NCI-H2227 (cell line): ENCODE measurements at regions not wholly inside any gene's neighbourhood (a gene's known extent, or its start where the extent isn't known, plus 50 kb on each side); places are given as distances from the start of the nearest gene placed in this dataset.
"Not testable (repeated sequence)": the region's sequence is repeated elsewhere in the genome, so short reads cannot be mapped to it uniquely, and the experiment has no call there.

Experiments
- DNase-seq: peaks from one replicate; lab custom pipeline; 2025; ENCODE audit not compliant: unreplicated experiment; lab: John Stamatoyannopoulos, UW

GRCh38 chr5:136631186-136631585, 265.8 kb upstream of the TRPC7 start:
- DNase-seq: no peak

GRCh38 chr5:136629125-136629792, 263.9 kb upstream of the TRPC7 start:
- no peak for DNase-seq

DNA sequence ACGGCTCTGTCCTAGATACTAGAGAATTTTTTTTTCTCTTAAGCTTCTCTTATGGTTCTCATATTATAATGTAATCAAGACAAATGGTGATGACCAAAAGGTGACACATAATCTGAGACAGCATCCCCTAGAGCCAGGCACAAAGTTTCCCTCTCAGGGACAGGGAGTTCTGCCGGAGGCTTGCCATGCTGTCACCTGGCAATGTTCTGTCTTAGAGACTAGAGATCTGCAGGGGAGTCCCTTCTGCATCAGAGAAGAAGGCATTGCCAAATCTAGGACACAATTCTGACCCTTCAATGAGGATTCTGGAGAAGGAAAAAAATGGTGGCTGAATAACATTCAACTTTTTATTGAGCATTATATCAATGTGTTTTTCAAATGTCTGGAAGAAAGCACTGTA, 261.2 kb upstream of the TRPC7 start:
- DNase-seq: no peak

- no peak for DNase-seq
Measured at GRCh38 chr5:136622747-136623146, 257.4 kb upstream of the TRPC7 start.

GRCh38 chr5:136621743-136622142, 256.4 kb upstream of the TRPC7 start:
- DNase-seq: no peak

DNA sequence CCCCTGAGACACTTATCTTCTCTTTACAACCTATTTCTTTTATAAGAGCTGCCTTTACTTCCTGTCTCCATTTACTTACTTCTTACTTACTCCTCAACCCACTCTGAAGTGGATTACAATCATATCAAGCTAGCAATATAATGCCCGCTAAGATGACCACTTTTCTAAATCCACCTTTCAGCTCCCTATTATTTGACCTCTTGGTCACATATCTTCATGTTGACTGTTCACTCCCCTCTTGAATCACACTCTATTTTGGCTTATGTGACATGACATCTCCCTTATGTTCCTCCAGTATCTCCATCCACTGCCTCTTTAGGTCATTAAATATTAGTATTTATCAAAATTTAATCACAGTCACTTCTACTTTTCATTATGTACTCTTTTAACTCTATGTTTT, 255.3 kb upstream of the TRPC7 start:
- no peak for DNase-seq

- peak; percentile 36 for DNase-seq
Measured at GRCh38 chr5:136620016-136620419, 254.7 kb upstream of the TRPC7 start.

DNA sequence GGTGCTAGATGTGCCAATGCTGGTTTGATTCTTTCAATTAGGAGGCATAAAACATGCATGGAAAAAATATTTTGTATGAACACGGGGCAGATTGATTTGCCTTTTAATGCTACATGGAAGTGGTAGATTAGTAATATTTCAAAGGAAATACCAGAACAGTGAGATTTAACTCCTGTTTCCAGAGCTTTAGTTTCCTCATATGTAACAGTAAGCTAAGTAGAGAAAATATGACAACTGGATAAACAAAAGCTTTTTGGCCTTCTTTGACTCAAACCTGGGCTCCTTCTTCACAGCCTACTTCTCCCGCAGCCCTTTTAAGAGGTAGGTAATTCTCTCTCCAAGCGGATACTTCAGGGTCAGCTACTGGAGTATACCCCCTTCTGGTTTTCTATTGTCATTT, 254.2 kb upstream of the TRPC7 start:
- peak; percentile 36 for DNase-seq

DNA sequence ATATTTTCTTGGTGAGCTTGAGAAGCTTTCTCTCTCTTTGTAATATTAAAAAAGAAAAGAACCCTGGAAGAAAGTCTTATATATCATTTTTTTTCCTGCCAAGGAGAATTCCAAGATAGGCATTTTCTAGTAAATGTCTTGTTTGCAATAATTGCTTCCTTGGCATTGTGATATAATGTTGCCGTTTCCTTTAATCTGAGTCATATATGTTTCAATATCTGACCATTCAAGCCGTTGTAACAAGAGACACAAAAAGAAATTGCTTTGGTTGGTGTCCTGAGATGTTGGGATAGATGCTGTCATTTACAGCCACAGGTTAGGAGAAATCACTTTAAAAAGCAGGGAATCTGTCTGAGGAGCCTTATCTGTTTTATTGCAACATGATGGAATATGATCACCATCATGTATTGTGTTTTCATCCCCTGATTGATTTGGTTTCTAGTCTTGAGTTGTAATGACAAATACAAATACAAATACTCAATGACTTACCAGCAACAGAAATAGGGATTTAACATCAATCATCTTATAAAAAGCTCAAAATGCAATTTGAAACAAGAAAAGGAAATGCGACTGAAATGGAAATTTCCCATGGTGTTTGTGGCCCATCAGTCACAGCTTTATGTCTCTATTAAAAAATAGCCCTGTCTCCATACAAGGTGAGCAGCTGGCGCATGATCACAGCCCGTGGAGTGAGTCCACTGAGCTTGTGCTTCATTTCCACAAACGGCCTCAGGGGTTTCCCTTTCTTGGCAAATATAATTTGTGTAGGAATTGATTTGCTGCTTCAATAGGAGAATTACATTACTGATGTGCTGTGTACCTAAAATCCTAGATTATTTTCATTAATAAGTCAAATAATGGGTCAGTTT, 250.1 kb upstream of the TRPC7 start:
- peak; percentile 4 for DNase-seq

DNA sequence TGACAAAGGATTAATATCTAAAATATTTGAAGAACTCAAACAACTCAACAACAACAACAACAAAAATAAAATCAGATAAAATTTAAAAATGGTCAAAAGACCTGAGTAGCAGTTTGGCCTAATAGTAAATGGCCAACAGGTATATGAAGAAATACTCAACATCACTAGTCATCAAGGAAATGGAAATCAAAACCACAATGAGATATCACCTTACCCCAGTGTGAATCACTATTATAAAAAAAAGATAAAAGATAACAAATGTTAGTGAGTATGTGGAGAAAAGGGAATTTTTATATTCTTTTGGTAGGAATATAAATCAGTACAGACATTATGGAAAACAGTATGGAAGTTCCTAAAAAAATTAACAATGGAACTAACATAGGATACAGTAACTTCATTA, 247.9 kb upstream of the TRPC7 start:
- DNase-seq: no peak

DNA sequence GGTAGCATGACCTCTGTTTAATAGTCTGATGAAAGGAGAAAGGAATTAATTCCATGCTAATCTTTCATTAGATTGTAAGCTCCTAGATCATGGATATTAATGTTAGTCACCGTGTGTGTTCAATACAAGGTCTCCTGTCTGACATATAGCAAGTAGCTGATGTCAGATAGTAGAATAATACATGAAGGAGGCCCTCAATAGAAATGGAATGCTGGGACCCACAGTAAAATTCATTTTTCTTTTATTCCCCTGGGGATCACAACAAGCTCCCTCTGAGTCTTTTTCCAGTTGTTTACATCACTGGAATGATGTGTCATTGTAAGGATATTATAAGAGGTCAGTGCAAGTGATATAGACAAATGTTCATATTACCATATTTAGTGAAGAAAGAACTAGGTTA, 240.3 kb upstream of the TRPC7 start:
- DNase-seq: no peak

DNA sequence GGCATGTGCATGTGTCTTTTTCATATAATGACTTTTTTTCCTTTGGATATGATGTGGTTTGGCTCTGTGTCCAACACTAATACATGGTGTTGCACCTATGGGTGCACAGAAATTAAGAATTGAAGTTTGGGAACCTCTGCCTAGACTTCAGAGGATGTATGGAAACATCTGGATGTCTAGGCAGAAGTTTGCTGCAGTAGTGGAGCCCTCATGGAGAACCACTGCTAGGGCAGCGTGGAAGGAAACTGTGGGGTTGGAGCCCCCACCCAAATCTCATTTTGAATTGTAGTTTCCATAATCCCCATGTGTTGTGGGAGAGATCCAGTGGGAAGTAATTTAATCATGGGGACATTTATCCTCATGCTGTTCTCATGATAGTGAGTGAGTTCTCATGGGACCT, 235.0 kb upstream of the TRPC7 start:
- DNase-seq: no peak

DNA sequence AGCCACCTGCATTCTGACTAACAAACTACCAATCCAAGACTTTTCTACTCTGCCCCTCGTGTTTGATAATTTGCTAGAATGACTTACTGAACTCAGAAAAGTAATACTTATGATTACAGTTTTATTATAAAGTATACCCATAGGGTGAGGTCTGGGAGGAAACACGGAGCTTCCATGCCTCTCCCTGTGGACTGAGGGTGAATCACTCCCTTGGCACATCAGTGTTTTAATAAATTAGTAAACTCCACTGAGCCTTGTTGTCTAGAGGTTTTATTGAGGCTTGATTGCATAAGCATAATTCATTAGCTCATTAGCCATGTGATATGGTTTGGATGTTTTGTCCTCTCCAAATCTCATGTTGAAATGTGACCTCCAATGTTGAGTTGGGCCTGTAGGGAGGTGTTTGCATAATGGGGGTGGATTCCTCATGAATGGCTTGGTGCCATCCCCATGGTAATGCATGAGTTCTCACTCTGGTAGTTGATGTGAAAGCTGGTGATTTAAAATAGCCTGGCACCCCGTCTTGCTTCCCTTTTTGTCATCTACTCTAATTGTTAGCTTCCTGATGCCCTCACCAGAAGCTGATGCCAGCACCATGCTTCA, 233.6 kb upstream of the TRPC7 start:
- DNase-seq: no peak

- DNase-seq: no peak
Measured at GRCh38 chr5:136594416-136594815, 229.1 kb upstream of the TRPC7 start.

- DNase-seq: no peak
Measured at GRCh38 chr5:136590581-136590980, 225.2 kb upstream of the TRPC7 start.

GRCh38 chr5:136586196-136586595, 220.9 kb upstream of the TRPC7 start:
- no peak for DNase-seq

DNA sequence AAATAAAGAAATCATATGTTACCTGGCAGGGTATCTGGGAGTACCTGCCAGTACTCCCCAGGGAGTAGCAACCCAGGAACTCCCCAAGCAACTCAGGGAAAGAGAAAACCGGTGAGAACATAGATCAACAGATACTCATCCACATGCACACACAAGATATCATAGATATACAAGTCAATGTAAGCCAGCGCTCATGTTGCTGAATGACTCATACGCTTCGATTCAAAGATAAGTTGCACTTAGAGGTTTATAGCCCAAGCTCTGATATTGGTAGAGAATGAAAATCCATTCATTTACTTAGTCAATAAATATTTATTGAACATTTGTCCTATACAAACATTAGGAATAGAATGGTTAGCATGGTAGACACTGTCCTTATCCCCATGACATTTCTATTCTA, 219.1 kb upstream of the TRPC7 start:
- DNase-seq: no peak

DNA sequence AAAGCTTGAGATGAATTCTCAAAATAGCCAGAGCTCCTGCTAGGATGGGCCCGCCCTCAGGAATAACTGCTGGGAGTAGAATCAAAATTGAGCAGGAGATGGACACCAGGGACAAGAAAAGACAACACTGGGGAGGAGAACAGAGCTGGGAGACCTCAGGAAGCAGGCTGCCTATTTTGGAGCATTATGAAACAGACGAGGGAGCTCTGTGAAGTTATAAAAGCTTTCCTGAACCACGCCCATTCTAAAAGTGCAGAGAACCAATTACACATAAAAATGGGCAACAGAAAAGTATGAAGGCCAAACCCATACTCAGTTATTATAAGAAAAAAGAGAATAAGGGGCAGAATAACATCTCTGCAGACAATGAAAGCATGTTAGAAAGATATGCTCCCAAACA, 213.9 kb upstream of the TRPC7 start:
- no peak for DNase-seq

DNA sequence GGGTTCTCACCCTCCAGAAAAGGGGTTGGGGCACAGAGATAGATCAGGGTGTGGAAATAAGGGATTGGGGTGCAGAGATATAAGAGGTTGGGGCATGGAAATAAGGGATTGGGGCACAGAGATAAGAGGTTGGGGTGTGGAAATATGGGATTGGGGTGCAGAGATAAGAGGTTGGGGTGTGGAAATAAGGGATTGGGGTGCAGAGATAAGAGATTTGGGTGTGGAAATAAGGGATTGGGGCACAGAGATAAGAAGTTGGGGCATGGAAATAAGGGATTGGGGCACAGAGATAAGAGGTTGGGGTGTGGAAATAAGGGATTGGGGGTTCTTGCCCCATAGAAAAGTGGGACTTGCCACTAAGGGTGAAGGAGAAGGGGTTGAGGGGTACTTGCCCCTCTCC, 204.5 kb upstream of the TRPC7 start:
- DNase-seq: not testable (repeated sequence)

DNA sequence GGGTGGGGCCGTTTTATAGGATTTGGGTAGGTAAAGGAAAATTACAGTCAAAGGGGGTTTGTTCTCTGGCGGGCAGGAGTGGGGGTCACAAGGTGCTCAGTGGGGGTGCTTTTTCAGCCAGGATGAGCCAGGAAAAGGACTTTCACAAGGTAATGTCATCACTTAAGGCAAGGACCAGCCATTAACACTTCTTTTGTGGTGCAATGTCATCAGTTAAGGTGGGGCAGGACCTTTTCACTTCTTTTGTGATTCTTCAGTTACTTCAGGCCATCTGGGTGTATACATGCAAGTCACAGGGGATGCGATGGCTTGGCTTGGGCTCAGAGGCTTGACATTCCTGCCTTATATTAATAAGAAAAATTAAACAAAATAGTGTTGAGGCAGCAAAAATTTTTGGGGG, 200.1 kb upstream of the TRPC7 start:
- not testable (repeated sequence) for DNase-seq

GRCh38 chr5:136565050-136565449, 199.7 kb upstream of the TRPC7 start:
- not testable (repeated sequence) for DNase-seq

DNA sequence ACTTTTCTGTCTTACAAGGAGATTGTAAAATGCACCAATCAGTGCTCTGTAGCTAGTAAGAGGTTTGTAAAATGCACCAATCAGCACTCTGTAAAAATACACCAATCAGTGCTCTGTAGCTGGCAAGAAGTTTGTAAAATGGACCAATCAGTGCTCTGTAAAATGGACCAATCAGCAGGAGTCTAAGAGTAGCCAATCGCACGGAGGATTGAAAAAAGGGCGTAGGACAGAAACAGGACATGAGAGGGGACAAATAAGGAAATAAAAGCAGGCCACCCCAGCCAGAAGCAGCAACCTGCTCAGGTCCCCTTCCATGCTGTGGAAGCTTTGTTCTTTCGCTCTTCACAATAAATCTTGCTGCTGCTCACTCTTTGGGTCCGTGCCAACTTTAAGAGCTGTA, 199.1 kb upstream of the TRPC7 start:
- DNase-seq: not testable (repeated sequence)
